GM19468 (cell line): ENCODE measurements at regions not wholly inside any gene's neighbourhood (a gene's known extent, or its start where the extent isn't known, plus 50 kb on each side); places are given as distances from the start of the nearest gene placed in this dataset.
"Not testable (repeated sequence)": the region's sequence is repeated elsewhere in the genome, so short reads cannot be mapped to it uniquely, and the experiment has no call there.

ENCODE experiments used
- ATAC-seq: cut with Tn5 transposase; IDR thresholded peaks from one replicate; pipeline ENCODE4 v1.9.1; 2021; ENCODE audit warnings: mild to moderate bottlenecking, moderate library complexity, moderate number of reproducible peaks; ENCODE audit not compliant: unreplicated experiment; ENCODE audit errors: extremely low read depth

GRCh38 chr12:75814851-75815754 is 216.5 kb downstream of the PHLDA1 start:
- ATAC-seq, result no peak

GRCh38 chr12:75813072-75813471 is 218.5 kb downstream of the PHLDA1 start:
- no peak for ATAC-seq

GRCh38 chr12:75812271-75813018 is 219.1 kb downstream of the PHLDA1 start:
- no peak for ATAC-seq

GRCh38 chr12:75809746-75810145 is 221.8 kb downstream of the PHLDA1 start:
- no peak for ATAC-seq

GRCh38 chr12:75807494-75807893 is 224.1 kb downstream of the PHLDA1 start:
- no peak for ATAC-seq

GRCh38 chr12:75805905-75806304 is 225.7 kb downstream of the PHLDA1 start:
- no peak for ATAC-seq

- no peak for ATAC-seq
Observed at GRCh38 chr12:75805320-75805719, 226.3 kb downstream of the PHLDA1 start.

GRCh38 chr12:75798136-75798926 is 233.2 kb downstream of the PHLDA1 start:
- ATAC-seq, result no peak

GRCh38 chr12:75795125-75795524 is 236.5 kb downstream of the PHLDA1 start:
- no peak for ATAC-seq

- no peak for ATAC-seq
Observed at GRCh38 chr12:75792687-75793086, 238.9 kb downstream of the PHLDA1 start.

GRCh38 chr12:75790219-75790618 is 241.4 kb downstream of the PHLDA1 start:
- no peak for ATAC-seq

GRCh38 chr12:75787146-75787545 is 244.4 kb downstream of the PHLDA1 start:
- not testable (repeated sequence) for ATAC-seq

- no peak for ATAC-seq
Observed at GRCh38 chr12:75786070-75786469, 245.5 kb downstream of the PHLDA1 start.

- ATAC-seq, result no peak
Observed at GRCh38 chr12:75784591-75784990, 247.0 kb downstream of the PHLDA1 start.

- no peak for ATAC-seq
Observed at GRCh38 chr12:75783093-75783877, 248.3 kb downstream of the PHLDA1 start.

GRCh38 chr12:75782069-75782581 is 249.5 kb downstream of the PHLDA1 start:
- no peak for ATAC-seq

GRCh38 chr12:75781532-75782046 is 250.0 kb downstream of the PHLDA1 start:
- no peak for ATAC-seq

- ATAC-seq, result no peak
Observed at GRCh38 chr12:75779891-75780496, 251.6 kb downstream of the PHLDA1 start.
